ENCODE measurements at regions not wholly inside any gene's neighbourhood (a gene's known extent, or its start where the extent isn't known, plus 50 kb on each side); places are given as distances from the start of the nearest gene placed in this dataset.

GRCh38 chr10:108462005-108462404 lies 1297.5 kb upstream of the SORCS1 start:
- Histone ChIP-seq H3K27me3 (ENCODE audit: insufficient read depth, low read length) (no peaks in the 10 kb centered on the region), H3K36me3 (ENCODE audit: control insufficient read depth in 1 of 2, insufficient read depth in 2 of 2, low read length in 2 of 2) (no peaks in the 10 kb centered on the region), H4K20me1 (ENCODE audit: insufficient read depth) (no peaks in the 10 kb centered on the region), H3K9me2 (ENCODE audit: insufficient read depth) (no peaks in the 10 kb centered on the region), H2AFZ (ENCODE audit: low read depth, low read length, poor library complexity, severe bottlenecking) (no peak overlapping the region), H3K9me3 (ENCODE audit: control insufficient read depth in 1 of 2, insufficient read depth in 1 of 2, low read depth in 1 of 2, low read length in 2 of 2) (peaks cover 9 to 35% of the 10 kb centered on the region in 2 experiments; a peak in 3 of 4 replicates), H3K79me2 (ENCODE audit: insufficient read depth, low read length) (no peaks in the 10 kb centered on the region), H3K4me3 (replicated peaks in 1 of 2; ENCODE audit: low read depth in 1 of 2, low read length in 2 of 2) (no peak overlapping the region), H3K4me2 (ENCODE audit: low read length) (no peak overlapping the region), H3K4me1 (ENCODE audit: control insufficient read depth in 1 of 2, insufficient read depth in 2 of 2, low read length in 2 of 2) (no peaks in the 10 kb centered on the region), H3K27ac (ENCODE audit: low read depth, low read length) (no peak overlapping the region), H3K9ac (ENCODE audit: low read length) (no peak overlapping the region)
- no TSS peak for BruUV-seq (replicated peaks)
- POLR2A ChIA-PET = no interaction called here
- intact Hi-C loops (cut with micrococcal nuclease) = no loop called here
- ATAC-seq (no peak), DNase-seq (ENCODE audit: low read depth, low spot score) (no peak)
- TF ChIP-seq TCF7L2 (IDR thresholded peaks at IDR 0.05; ENCODE audit: borderline replicate concordance, extremely low read depth, insufficient read depth, insufficient read length) (no peak), JUND (IDR thresholded peaks at IDR 0.05) (no peak), POLR2AphosphoS5 (IDR thresholded peaks at IDR 0.05; ENCODE audit: low read depth, low read length) (no peak), YY1 (IDR thresholded peaks at IDR 0.05; ENCODE audit: extremely low read depth, insufficient replicate concordance, low read depth, low read length) (no peak), SIN3A (IDR thresholded peaks at IDR 0.05; ENCODE audit: low read depth) (no peak), SRF (IDR thresholded peaks at IDR 0.05; ENCODE audit: low read depth) (no peak), CTCF (IDR thresholded peaks at IDR 0.05 in 2 of 3, conservative IDR thresholded peaks at IDR 0.05 in 1 of 3; ENCODE audit: borderline replicate concordance in 1 of 3, insufficient read depth in 1 of 3, low read depth in 2 of 3, low read length in 2 of 3) (no peak), ZNF274 (IDR thresholded peaks at IDR 0.05; ENCODE audit: low read depth, low read length) (no peak), ELF1 (IDR thresholded peaks at IDR 0.05; ENCODE audit: borderline replicate concordance, low read depth) (no peak), CEBPB (IDR thresholded peaks at IDR 0.05; ENCODE audit: low read depth) (no peak)
- TF ChIP-seq, protein P1, sequence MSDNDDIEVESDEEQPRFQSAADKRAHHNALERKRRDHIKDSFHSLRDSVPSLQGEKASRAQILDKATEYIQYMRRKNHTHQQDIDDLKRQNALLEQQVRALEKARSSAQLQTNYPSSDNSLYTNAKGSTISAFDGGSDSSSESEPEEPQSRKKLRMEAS (IDR thresholded peaks at IDR 0.05) = no peak
- CTCF ChIA-PET = no interaction called here
- RAD21 ChIA-PET (ENCODE audit: low non-redundant PET in 1 of 2, low total read pairs in 2 of 2, uncharacterized antibody in 2 of 2, unreplicated experiment in 2 of 2) = no interaction called here

Measured in HCT116 (cell line).